H9 (cell line): ENCODE measurements at regions not wholly inside any gene's neighbourhood (a gene's known extent, or its start where the extent isn't known, plus 50 kb on each side); places are given as distances from the start of the nearest gene placed in this dataset.

Experiments
- DNase-seq: peaks from one replicate; pipeline ENCODE4 v3.0.0-alpha.2; 2017
- H2AFZ ChIP-seq: one replicate; pipeline ENCODE4 v1.6.1; 2013; ENCODE audit warnings: mild to moderate bottlenecking, low read length, control low read depth, moderate library complexity
- H2AK5ac ChIP-seq: 2 replicates; pipeline ENCODE4 v1.6.1; 2013; ENCODE audit warnings: low read length, control low read depth, mixed read lengths; ENCODE audit not compliant: insufficient read length
- H2BK120ac ChIP-seq: one replicate; pipeline ENCODE4 v1.6.1; 2013; ENCODE audit warnings: low read depth, mild to moderate bottlenecking, low read length, control low read depth, inconsistent platforms; ENCODE audit not compliant: poor library complexity, severe bottlenecking
- H2BK12ac ChIP-seq: 2 replicates; pipeline ENCODE4 v1.6.1; 2013; ENCODE audit warnings: low read length, control low read depth, mixed read lengths, low read depth; ENCODE audit not compliant: insufficient read length
- H2BK15ac ChIP-seq: 2 replicates; pipeline ENCODE4 v1.6.1; 2013; ENCODE audit warnings: low read depth, low read length, control low read depth
- H2BK20ac ChIP-seq: one replicate; pipeline ENCODE4 v1.6.1; 2013; ENCODE audit warnings: low read depth, mild to moderate bottlenecking, low read length, control low read depth, inconsistent platforms; ENCODE audit not compliant: poor library complexity, severe bottlenecking
- H2BK5ac ChIP-seq: 2 replicates; pipeline ENCODE4 v1.6.1; 2013; ENCODE audit warnings: low read length, control low read depth, mixed read lengths; ENCODE audit not compliant: insufficient read length
- H3K14ac ChIP-seq: 2 replicates; pipeline ENCODE4 v1.6.1; 2013; ENCODE audit warnings: low read length, control low read depth; ENCODE audit not compliant: insufficient read depth
- H3K18ac ChIP-seq: 2 replicates; pipeline ENCODE4 v1.6.1; 2013; ENCODE audit warnings: low read depth, mild to moderate bottlenecking, mixed read lengths, low read length, control low read depth; ENCODE audit not compliant: insufficient read length
- H3K23ac ChIP-seq: 2 replicates; pipeline ENCODE4 v1.6.1; 2013; ENCODE audit warnings: low read length, control low read depth, mixed read lengths, low read depth; ENCODE audit not compliant: insufficient read length
- H3K23me2 ChIP-seq: 2 replicates; pipeline ENCODE4 v1.6.1; 2013; ENCODE audit warnings: low read depth, mild to moderate bottlenecking, mixed read lengths, low read length, control low read depth; ENCODE audit not compliant: insufficient read length, poor library complexity, severe bottlenecking
- H3K27ac ChIP-seq: 2 replicates; pipeline ENCODE4 v1.5.1; 2013; ENCODE audit warnings: low read length, control low read depth, mixed read lengths, low read depth; ENCODE audit not compliant: insufficient read length
- H3K27me3 ChIP-seq: 2 replicates; pipeline ENCODE4 v1.6.1; 2013; ENCODE audit warnings: low read length, control low read depth, inconsistent platforms; ENCODE audit not compliant: insufficient read depth
- H3K4ac ChIP-seq: 2 replicates; pipeline ENCODE4 v1.6.1; 2013; ENCODE audit warnings: low read depth, mild to moderate bottlenecking, control low read depth, inconsistent platforms, low read length, moderate library complexity
- H3K4me1 ChIP-seq: 2 replicates; pipeline ENCODE4 v1.6.1; 2013; ENCODE audit warnings: low read length, control low read depth, inconsistent platforms; ENCODE audit not compliant: insufficient read depth
- H3K4me2 ChIP-seq: 2 replicates; pipeline ENCODE4 v1.6.1; 2013; ENCODE audit warnings: low read length, control low read depth, mixed read lengths; ENCODE audit not compliant: insufficient read length, insufficient read depth
- H3K56ac ChIP-seq: 2 replicates; pipeline ENCODE4 v1.6.1; 2013; ENCODE audit warnings: low read depth, mild to moderate bottlenecking, mixed read lengths, low read length, control low read depth; ENCODE audit not compliant: insufficient read length
- H3K79me1 ChIP-seq: 2 replicates; pipeline ENCODE4 v1.6.1; 2013; ENCODE audit warnings: low read depth, mild to moderate bottlenecking, moderate library complexity, low read length, control low read depth, inconsistent platforms; ENCODE audit not compliant: insufficient read depth, poor library complexity, severe bottlenecking
- H3K79me2 ChIP-seq: 2 replicates; pipeline ENCODE4 v1.6.1; 2013; ENCODE audit warnings: low read length, control low read depth, inconsistent platforms; ENCODE audit not compliant: insufficient read depth
- H3K9ac ChIP-seq: 2 replicates; pipeline ENCODE4 v1.6.1; 2013; ENCODE audit warnings: low read length, control low read depth, mixed read lengths; ENCODE audit not compliant: insufficient read length; ENCODE audit errors: extremely low read depth
- H3K9me3 ChIP-seq: one replicate; pipeline ENCODE4 v1.6.1; 2013; ENCODE audit warnings: low read depth, low read length, inconsistent platforms; ENCODE audit not compliant: control insufficient read depth
- H3T11ph ChIP-seq: one replicate; pipeline ENCODE4 v1.6.1; 2013; ENCODE audit warnings: mild to moderate bottlenecking, low read length, control low read depth, inconsistent platforms
- H4K20me1 ChIP-seq: one replicate; pipeline ENCODE4 v1.6.1; 2013; ENCODE audit not compliant: control insufficient read depth, insufficient read length, insufficient read depth
- H4K5ac ChIP-seq: 2 replicates; pipeline ENCODE4 v1.6.1; 2013; ENCODE audit warnings: low read depth, mild to moderate bottlenecking, mixed read lengths, low read length, control low read depth; ENCODE audit not compliant: insufficient read length
- H4K8ac ChIP-seq: replicated peaks from 2 replicates; pipeline ENCODE4 v1.6.1; 2013; ENCODE audit warnings: low read length, control low read depth, mixed read lengths, low read depth; ENCODE audit not compliant: insufficient read length
- H4K91ac ChIP-seq: 2 replicates; pipeline ENCODE4 v1.6.1; 2013; ENCODE audit warnings: low read depth, mild to moderate bottlenecking, moderate library complexity, mixed read lengths, low read length, control low read depth; ENCODE audit not compliant: insufficient read length
- H3K27ac Mint-ChIP-seq, 3 experiments: 2 replicates in 2 of 3; 3 replicates in 1 of 3; pipeline ENCODE4 v1.8.0; 2020 to 2021; ENCODE audit warnings: mixed read lengths in 3 of 3, mild to moderate bottlenecking in 1 of 3, moderate library complexity in 1 of 3
- H3K27me3 Mint-ChIP-seq: 2 replicates; pipeline ENCODE4 v1.8.0; 2021; ENCODE audit warnings: low read depth, mild to moderate bottlenecking, moderate library complexity, mixed read lengths
- H3K36me3 Mint-ChIP-seq, 3 experiments: 2 replicates in 2 of 3; 3 replicates in 1 of 3; pipeline ENCODE4 v1.8.0; 2020 to 2021; ENCODE audit warnings: low read depth in 3 of 3, mixed read lengths in 3 of 3; ENCODE audit not compliant: insufficient read depth in 1 of 3
- H3K4me1 Mint-ChIP-seq, 2 experiments: 2 replicates each; pipeline ENCODE4 v1.8.0; 2020; ENCODE audit warnings: mixed read lengths in 2 of 2
- H3K4me3 Mint-ChIP-seq, 2 experiments: 2 replicates in 1 of 2; 3 replicates in 1 of 2; pipeline ENCODE4 v1.8.0; 2020 to 2021; ENCODE audit warnings: mild to moderate bottlenecking in 2 of 2, mixed read lengths in 2 of 2, moderate library complexity in 1 of 2
- H3K9me3 Mint-ChIP-seq, 2 experiments: 2 replicates in 1 of 2; 3 replicates in 1 of 2; pipeline ENCODE4 v1.8.0; 2020; ENCODE audit warnings: mild to moderate bottlenecking in 2 of 2, mixed read lengths in 2 of 2, moderate library complexity in 1 of 2
- CTCF ChIP-seq: fragments of 200-600 bp; sonication (generic); conservative IDR thresholded peaks from 3 replicates; pipeline ENCODE4 v1.8.0; 2021; ENCODE audit warnings: antibody characterized with exemption, mild to moderate bottlenecking
- WGBS: extraction: QIAGEN DNeasy Blood & Tissue Kit; methylation state at CpG from one replicate; pipeline ENCODE4 v1.1.7; 2013; ENCODE audit warnings: missing lambda C conversion rate, low lambda C conversion rate, mixed read lengths; ENCODE audit not compliant: insufficient read length; ENCODE audit errors: extremely low coverage; 5-methylcytosine and 5-hydroxymethylcytosine counted together

GRCh38 chr10:58981846-58982245, 194.6 kb upstream of the PHYHIPL start:
- Histone ChIP-seq H3K27me3 (no peaks in the 10 kb centered on the region), H3K27ac (no peak overlapping the region), H2AK5ac (no peak overlapping the region), H2BK5ac (no peak overlapping the region), H3K23me2 (no peaks in the 10 kb centered on the region), H3K4me2 (no peak overlapping the region), H2BK15ac (no peak overlapping the region), H4K91ac (no peak overlapping the region), H2BK12ac (no peak overlapping the region), H3K9ac (no peak overlapping the region), H3K56ac (no peak overlapping the region), H3T11ph (no peak overlapping the region), H2BK120ac (no peak overlapping the region), H3K14ac (no peak overlapping the region), H3K9me3 (no peaks in the 10 kb centered on the region), H3K4me1 (peaks cover 8% of the 10 kb centered on the region; the same call in 1 of the 2 replicates), H4K5ac (no peak overlapping the region), H3K79me2 (no peaks in the 10 kb centered on the region), H3K4ac (no peak overlapping the region), H2BK20ac (no peak overlapping the region), H3K23ac (no peak overlapping the region), H2AFZ (no peak overlapping the region), H3K79me1 (no peaks in the 10 kb centered on the region), H3K18ac (no peak overlapping the region), H4K20me1 (no peaks in the 10 kb centered on the region), H4K8ac (no peak overlapping the region)
- peak; percentile 32 for DNase-seq
- H3K4me1 Mint-ChIP-seq, result peaks cover 36 to 43% of the 10 kb centered on the region in 2 experiments
- H3K27me3 Mint-ChIP-seq, result peaks cover 3% of the 10 kb centered on the region; the same call in 1 of the 2 replicates
- no peak overlapping the region; a peak in 1 of 7 replicates for H3K27ac Mint-ChIP-seq
- H3K36me3 Mint-ChIP-seq, result no peaks in the 10 kb centered on the region
- no peak for TF ChIP-seq CTCF
- no CpG with 5 or more reads among the region's 6 CpGs for WGBS
- no peak overlapping the region for H3K4me3 Mint-ChIP-seq
- no peaks in the 10 kb centered on the region for H3K9me3 Mint-ChIP-seq
